Colonic mucosa (tissue), 4 donors: ENCODE measurements at regions not wholly inside any gene's neighbourhood (a gene's known extent, or its start where the extent isn't known, plus 50 kb on each side); places are given as distances from the start of the nearest gene placed in this dataset.

Experiments
- DNase-seq: peaks from one replicate; pipeline ENCODE4 v3.0.0-alpha.2; 2020
- H3K27ac ChIP-seq: fragments of 200-600 bp; one replicate; pipeline ENCODE4 v1.8.0; 2021
- H3K27me3 ChIP-seq: fragments of 200-600 bp; one replicate; pipeline ENCODE4 v1.8.0; 2021
- H3K36me3 ChIP-seq: fragments of 200-600 bp; one replicate; pipeline ENCODE4 v1.8.0; 2021
- H3K4me1 ChIP-seq: fragments of 200-600 bp; one replicate; pipeline ENCODE4 v1.8.0; 2021; ENCODE audit warnings: mild to moderate bottlenecking
- H3K4me3 ChIP-seq: fragments of 200-600 bp; one replicate; pipeline ENCODE4 v1.8.0; 2021
- H3K9ac ChIP-seq, 2 donors: one replicate each; pipeline ENCODE4 v1.7.0; 2013; ENCODE audit warnings: control low read depth in 2 of 2, low read depth in 2 of 2, low read length in 2 of 2
- H3K9me3 ChIP-seq: fragments of 200-600 bp; one replicate; pipeline ENCODE4 v1.8.0; 2021
- intact Hi-C: fragments of 100-400 bp; cut with DNase I; formaldehyde crosslinking; loops from one replicate; pipeline ENCODE4 v1.14.1; 2022
- TF ChIP-seq, protein P1 (sequence below): fragments of 200-600 bp; IDR thresholded peaks from one replicate; pipeline ENCODE4 v1.8.0; 2022; ENCODE audit warnings: antibody characterized with exemption, mild to moderate bottlenecking
- donor health status: healthy.
- donor health status: DM: no; HTN: no; CAD: no.
- donor health status: DM: no; HTN: no; CAD: no.

DNA sequence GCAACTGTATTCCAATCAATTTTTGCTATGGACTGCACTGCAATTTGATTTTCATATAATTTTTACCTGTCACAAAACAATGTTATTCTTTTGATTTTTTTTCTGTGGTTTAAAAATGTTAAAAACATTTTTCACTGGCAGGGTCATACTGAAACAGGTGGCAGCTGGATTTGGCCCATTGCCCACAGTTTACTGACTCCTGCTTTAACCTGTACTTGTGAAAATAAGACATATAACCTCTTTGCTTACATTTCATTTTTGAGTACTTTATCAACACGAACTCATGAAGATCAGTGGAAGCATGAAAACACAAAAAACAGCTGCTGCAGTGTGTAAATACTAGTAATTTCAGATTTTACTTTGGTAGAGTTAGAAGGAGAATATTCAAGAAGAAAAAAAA is 313.1 kb downstream of the WDR72 start:
- Histone ChIP-seq H3K4me1 (no peaks in the 10 kb centered on the region), H3K9me3 (no peaks in the 10 kb centered on the region), H3K27me3 (no peaks in the 10 kb centered on the region), H3K4me3 (no peak overlapping the region), H3K9ac (no peak overlapping the region), H3K27ac (no peak overlapping the region), H3K36me3 (no peaks in the 10 kb centered on the region)
- intact Hi-C loops = no loop called here
- DNase-seq = peak; percentile 34
- TF ChIP-seq, protein P1, sequence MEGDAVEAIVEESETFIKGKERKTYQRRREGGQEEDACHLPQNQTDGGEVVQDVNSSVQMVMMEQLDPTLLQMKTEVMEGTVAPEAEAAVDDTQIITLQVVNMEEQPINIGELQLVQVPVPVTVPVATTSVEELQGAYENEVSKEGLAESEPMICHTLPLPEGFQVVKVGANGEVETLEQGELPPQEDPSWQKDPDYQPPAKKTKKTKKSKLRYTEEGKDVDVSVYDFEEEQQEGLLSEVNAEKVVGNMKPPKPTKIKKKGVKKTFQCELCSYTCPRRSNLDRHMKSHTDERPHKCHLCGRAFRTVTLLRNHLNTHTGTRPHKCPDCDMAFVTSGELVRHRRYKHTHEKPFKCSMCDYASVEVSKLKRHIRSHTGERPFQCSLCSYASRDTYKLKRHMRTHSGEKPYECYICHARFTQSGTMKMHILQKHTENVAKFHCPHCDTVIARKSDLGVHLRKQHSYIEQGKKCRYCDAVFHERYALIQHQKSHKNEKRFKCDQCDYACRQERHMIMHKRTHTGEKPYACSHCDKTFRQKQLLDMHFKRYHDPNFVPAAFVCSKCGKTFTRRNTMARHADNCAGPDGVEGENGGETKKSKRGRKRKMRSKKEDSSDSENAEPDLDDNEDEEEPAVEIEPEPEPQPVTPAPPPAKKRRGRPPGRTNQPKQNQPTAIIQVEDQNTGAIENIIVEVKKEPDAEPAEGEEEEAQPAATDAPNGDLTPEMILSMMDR = no peak

DNA sequence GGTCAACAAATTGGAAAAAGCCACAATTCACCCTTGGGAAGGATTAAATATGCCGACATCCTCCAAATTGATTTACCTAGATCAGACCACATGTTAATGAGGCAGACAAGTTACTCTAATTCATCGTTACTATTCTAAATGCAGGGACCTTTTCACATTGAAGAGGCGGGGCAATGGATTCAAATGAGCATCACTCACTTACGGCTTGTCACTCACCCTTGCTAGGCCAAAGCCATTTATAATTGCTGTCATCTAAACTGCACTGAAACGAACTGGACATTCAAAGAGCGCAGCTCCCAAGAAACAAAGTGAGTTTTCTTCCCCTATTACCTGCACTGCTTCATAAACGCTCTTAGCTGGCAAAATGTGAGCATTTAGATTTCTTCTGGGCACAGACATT is 313.9 kb downstream of the WDR72 start:
- no peak for DNase-seq
- Histone ChIP-seq H3K27ac (no peak overlapping the region), H3K4me1 (no peaks in the 10 kb centered on the region), H3K9me3 (no peaks in the 10 kb centered on the region), H3K36me3 (no peaks in the 10 kb centered on the region), H3K27me3 (no peaks in the 10 kb centered on the region), H3K4me3 (no peak overlapping the region), H3K9ac (no peak overlapping the region)
- intact Hi-C loops = no loop called here
- TF ChIP-seq, protein P1 = no peak

DNA sequence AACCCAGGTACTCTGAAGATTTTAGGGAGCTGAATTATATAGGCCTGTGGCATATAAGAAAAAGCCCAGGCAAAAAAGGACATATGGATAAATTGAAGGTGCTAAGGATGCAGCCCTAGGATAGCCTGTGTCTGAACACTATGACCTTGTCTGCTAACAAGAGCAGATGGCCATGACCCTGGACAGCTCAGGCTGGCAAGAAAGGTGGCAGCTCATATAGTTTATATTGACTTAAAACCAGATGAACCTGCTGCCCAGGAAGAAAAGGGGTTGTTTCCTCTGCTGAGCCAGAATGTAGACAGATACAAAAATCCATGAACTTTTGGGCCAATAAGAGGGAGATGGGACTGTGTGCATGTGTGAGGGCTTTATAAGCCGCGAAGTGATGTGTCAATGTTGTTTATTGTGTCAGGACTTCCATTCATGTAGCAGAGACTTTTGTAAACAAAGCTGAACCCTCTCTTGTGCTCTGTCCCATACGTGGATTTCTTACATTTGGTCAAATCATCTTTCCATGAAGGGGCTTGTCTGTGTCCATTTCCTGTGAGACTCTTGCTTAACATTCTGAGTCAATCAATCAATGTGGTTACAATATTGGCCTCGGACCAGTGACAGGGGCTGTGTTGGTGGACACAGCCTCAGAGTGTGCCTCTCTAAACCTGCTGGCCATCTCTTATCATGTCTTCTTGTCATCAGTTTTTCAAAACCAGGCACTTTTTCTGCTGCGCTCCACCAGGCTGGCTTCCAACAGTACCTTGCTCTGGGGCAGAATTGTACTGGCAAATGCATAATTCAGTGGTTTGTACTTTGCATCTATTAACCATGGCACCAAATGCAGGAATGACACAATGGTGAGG is 321.2 kb downstream of the WDR72 start:
- Histone ChIP-seq H3K36me3 (no peaks in the 10 kb centered on the region), H3K4me3 (no peak overlapping the region), H3K27ac (no peak overlapping the region), H3K9ac (no peak overlapping the region), H3K4me1 (no peaks in the 10 kb centered on the region), H3K27me3 (no peaks in the 10 kb centered on the region), H3K9me3 (no peaks in the 10 kb centered on the region)
- no peak for DNase-seq
- TF ChIP-seq, protein P1 = no peak
- intact Hi-C loops = loop anchor here (10.0 kb wide), 1 partner anchor 53 kb away; no protein-coding TSS in a partner anchor

DNA sequence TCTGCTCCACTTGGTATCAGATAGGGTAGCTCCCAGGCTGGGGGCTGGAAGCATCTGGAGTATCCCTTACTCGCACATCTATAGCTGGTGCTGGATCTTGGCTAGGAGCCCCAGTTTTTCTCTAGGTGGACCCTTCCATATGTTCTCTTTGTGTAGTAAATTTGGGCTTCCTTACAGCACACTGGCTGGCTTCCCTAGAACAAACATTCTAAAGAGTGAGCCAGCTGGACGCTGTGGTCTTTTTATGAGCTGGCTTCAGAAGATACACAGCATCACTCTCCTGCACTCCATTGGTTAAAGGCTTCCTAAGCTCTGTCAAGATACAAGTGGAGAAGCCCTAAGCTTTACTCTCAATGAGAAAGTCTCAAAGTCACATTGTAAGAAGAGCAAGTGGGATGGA is 322.1 kb downstream of the WDR72 start:
- no peak for DNase-seq

DNA sequence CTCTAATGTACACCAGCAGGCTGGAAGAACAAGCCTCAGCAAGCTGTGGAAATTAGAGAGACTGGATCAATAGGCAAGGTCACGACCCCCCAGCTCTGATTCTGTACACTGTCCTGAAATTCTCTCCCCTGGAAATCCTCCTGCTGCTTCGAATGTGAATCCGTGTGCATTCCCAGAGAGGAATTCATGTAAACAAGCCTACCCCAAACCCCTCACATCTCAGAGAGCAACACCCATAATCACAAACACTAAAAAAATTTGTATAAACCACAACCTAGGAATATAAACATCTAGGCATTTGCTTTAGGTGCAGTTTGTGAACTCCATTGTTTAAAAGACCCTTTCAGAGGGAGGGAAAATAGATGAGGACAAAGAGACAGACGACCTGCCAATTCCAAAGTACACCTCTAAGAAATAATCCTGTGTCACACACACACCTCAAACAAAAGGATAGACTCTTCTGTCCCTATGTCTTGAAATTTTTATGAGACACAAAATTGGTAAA is 325.2 kb downstream of the WDR72 start:
- DNase-seq = no peak
- no peaks in the 10 kb centered on the region for H3K36me3 ChIP-seq
- H3K9me3 ChIP-seq = no peaks in the 10 kb centered on the region
- intact Hi-C loops = loop anchor here (10.0 kb wide), 1 partner anchor 49 kb away; no protein-coding TSS in a partner anchor
- H3K4me3 ChIP-seq = no peak overlapping the region
- TF ChIP-seq, protein P1 = no peak
- H3K4me1 ChIP-seq = no peaks in the 10 kb centered on the region
- H3K9ac ChIP-seq = no peak overlapping the region
- H3K27ac ChIP-seq = no peak overlapping the region
- no peaks in the 10 kb centered on the region for H3K27me3 ChIP-seq

More for the DNA sequence above, 322.1 kb downstream of the WDR72 start:
- intact Hi-C loops = loop anchor here (10.0 kb wide), 1 partner anchor 53 kb away; no protein-coding TSS in a partner anchor
- no peaks in the 10 kb centered on the region for H3K27me3 ChIP-seq
- no peak overlapping the region for H3K4me3 ChIP-seq
- no peak overlapping the region for H3K9ac ChIP-seq
- H3K36me3 ChIP-seq = no peaks in the 10 kb centered on the region
- TF ChIP-seq, protein P1 = no peak
- H3K9me3 ChIP-seq = no peaks in the 10 kb centered on the region
- H3K27ac ChIP-seq = no peak overlapping the region
- no peaks in the 10 kb centered on the region for H3K4me1 ChIP-seq
